ENCODE measurements at regions not wholly inside any gene's neighbourhood (a gene's known extent, or its start where the extent isn't known, plus 50 kb on each side); places are given as distances from the start of the nearest gene placed in this dataset.
A peak's percentile ranks its signal among the peaks of the same experiment; 100 is the strongest.

DNA sequence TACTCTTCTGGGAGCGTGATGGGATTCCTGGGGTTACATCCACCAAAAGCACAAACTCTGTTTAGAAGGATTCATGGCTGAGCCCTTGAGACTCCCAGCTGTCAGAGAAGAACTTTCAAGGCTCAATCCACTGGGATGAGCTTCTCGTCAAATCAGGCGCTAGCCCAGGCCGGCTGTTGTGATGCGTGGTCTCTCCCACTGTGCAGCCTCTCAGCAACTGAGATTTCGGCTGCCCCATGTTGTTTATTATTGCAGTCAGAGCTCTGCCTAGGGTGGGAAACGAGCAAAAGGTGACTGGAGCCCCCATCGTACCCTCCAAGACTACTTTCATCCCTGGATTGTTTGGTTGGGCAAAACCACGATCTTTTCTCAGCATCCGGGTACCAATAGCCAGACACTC lies 251.6 kb downstream of the ETS1 start:
- DNase-seq: no peak
- Histone ChIP-seq H3K36me3 (no peaks in the 10 kb centered on the region), H3K4me1 (no peaks in the 10 kb centered on the region), H3K9me3 (no peaks in the 10 kb centered on the region), H3K4me3 (no peak overlapping the region), H3K27ac (no peak overlapping the region), H3K27me3 (no peaks in the 10 kb centered on the region)
- intact Hi-C loops (cut with DNase I; ENCODE audit: low total_unique reads): no loop called here
- TF ChIP-seq, protein P1, sequence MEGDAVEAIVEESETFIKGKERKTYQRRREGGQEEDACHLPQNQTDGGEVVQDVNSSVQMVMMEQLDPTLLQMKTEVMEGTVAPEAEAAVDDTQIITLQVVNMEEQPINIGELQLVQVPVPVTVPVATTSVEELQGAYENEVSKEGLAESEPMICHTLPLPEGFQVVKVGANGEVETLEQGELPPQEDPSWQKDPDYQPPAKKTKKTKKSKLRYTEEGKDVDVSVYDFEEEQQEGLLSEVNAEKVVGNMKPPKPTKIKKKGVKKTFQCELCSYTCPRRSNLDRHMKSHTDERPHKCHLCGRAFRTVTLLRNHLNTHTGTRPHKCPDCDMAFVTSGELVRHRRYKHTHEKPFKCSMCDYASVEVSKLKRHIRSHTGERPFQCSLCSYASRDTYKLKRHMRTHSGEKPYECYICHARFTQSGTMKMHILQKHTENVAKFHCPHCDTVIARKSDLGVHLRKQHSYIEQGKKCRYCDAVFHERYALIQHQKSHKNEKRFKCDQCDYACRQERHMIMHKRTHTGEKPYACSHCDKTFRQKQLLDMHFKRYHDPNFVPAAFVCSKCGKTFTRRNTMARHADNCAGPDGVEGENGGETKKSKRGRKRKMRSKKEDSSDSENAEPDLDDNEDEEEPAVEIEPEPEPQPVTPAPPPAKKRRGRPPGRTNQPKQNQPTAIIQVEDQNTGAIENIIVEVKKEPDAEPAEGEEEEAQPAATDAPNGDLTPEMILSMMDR (IDR thresholded peaks at IDR 0.05): no peak

DNA sequence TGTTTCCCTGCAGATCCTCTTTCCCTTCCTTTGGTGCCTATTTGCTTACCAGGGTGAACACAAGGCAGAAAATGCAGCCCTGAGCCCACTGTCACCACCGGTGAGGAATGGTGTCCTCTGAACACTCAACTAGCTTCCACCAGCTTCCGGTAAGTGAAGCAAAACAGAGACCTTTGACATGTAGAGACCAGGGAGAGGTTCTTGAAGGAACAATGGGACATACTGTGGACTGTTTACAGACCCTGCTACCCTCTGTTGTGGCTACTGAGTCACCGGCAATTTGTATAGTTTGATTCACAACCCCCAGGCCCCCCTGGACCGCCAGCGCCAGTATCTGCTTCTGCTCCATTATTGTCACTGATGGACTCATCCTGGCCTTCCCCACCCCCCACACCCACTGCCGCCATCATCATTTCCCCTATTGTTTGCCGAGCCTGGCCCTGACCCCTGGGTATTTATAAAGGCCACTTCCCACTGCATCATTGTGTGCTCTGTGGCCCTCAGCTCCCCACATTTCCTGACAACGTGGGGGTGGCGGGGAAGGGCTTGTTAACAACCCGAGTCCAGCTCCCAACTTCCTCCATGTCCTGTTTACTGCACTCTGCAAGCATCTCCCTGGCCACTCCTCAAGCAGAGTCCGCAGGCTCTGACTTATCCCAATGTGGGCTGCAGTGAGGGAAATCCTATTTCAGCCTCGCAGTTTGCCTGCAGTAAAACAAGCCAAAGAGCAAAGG lies 252.9 kb downstream of the ETS1 start:
- H3K27me3 ChIP-seq: no peaks in the 10 kb centered on the region
- no peaks in the 10 kb centered on the region for H3K36me3 ChIP-seq
- intact Hi-C loops (cut with DNase I; ENCODE audit: low total_unique reads): no loop called here
- DNase-seq: peak in 1 of 2 donors; percentile 24
- no peak overlapping the region for H3K4me3 ChIP-seq
- H3K9me3 ChIP-seq: no peaks in the 10 kb centered on the region
- H3K27ac ChIP-seq: no peak overlapping the region
- H3K4me1 ChIP-seq: no peaks in the 10 kb centered on the region
- TF ChIP-seq, protein P1 (IDR thresholded peaks at IDR 0.05): no peak

DNA sequence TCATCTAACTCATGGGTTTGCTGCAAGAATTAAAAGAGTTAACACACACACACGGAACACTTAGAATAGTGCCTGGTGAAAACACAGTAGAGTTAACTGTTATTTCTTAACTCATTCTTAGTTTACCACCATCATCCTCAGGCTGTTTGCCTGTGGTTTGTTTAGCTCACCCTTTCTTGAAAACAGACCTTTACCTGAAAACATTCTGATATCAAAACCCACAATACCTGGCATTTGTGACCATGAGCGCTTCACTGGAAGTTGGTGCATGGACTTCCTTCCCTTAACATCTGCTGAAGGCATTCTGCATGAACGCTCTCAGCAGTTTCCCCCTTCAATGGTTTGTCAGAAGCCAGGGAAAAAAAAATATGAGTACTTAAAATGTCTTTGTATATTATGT lies 256.0 kb downstream of the ETS1 start:
- no peaks in the 10 kb centered on the region for H3K36me3 ChIP-seq
- no peak overlapping the region for H3K4me3 ChIP-seq
- H3K27ac ChIP-seq: no peak overlapping the region
- H3K4me1 ChIP-seq: no peaks in the 10 kb centered on the region
- no peaks in the 10 kb centered on the region for H3K27me3 ChIP-seq
- intact Hi-C loops (cut with DNase I; ENCODE audit: low total_unique reads): no loop called here
- TF ChIP-seq, protein P1 (IDR thresholded peaks at IDR 0.05): no peak
- no peaks in the 10 kb centered on the region for H3K9me3 ChIP-seq
- DNase-seq: no peak

DNA sequence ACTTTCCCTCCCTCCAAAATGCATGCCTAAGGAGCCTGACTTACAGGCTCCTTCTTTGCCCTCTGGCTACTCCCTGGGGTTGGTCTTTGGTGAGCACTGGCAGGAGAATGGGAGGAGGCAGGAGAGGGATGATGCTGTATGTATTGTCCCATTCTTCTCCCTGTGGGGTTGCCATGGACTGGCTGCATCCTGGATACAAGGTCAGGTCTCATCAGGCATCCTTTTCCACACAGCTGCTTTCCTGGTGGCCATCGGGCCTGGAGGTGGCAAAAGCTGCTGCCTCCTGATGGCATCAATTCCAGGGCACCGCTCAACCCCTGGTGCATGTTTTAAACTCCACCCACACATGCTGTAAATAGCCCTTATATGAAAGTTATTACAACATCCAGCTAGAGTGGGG lies 257.2 kb downstream of the ETS1 start:
- Histone ChIP-seq H3K4me3 (no peak overlapping the region), H3K4me1 (no peaks in the 10 kb centered on the region), H3K36me3 (no peaks in the 10 kb centered on the region), H3K27ac (no peak overlapping the region), H3K27me3 (no peaks in the 10 kb centered on the region), H3K9me3 (no peaks in the 10 kb centered on the region)
- intact Hi-C loops (cut with DNase I; ENCODE audit: low total_unique reads): no loop called here
- DNase-seq: no peak
- TF ChIP-seq, protein P1 (IDR thresholded peaks at IDR 0.05): no peak

DNA sequence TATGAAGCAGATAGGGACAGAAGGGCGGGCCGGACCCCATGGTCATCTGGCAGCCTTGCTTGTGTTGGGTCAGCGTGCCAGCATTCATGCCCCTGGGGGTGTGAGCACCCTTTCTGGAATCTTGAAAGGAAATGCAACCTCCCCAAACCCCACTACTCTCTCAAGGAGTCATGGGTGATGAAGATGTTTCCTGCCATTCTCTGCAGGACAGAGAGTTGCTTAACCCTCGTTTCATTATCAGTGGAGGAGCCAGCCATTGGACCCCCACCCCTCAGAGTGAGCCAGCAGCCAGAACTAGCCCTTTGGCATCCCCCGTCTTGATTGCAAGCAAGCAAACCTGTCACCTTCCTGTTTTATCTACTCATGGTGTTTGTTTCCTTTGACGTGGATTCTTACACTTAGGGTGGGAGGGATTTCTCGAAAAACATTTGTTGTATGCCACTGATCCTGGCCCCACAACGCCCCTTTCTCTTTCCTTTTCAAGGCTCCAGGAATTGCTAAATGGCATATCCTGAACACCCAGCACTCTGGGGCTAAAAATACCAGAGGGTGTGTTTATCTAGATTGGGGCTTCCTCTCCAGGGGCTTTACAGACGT lies 258.3 kb downstream of the ETS1 start:
- no peak for DNase-seq
- no peaks in the 10 kb centered on the region for H3K36me3 ChIP-seq
- TF ChIP-seq, protein P1 (IDR thresholded peaks at IDR 0.05): no peak
- H3K4me1 ChIP-seq: no peaks in the 10 kb centered on the region
- no peaks in the 10 kb centered on the region for H3K9me3 ChIP-seq
- no peaks in the 10 kb centered on the region for H3K27me3 ChIP-seq
- no peak overlapping the region for H3K27ac ChIP-seq
- no peak overlapping the region for H3K4me3 ChIP-seq
- intact Hi-C loops (cut with DNase I; ENCODE audit: low total_unique reads): no loop called here

All from tibial artery (tissue), 4 donors.